ACHN (cell line): ENCODE measurements at regions not wholly inside any gene's neighbourhood (a gene's known extent, or its start where the extent isn't known, plus 50 kb on each side); places are given as distances from the start of the nearest gene placed in this dataset.
A peak's percentile ranks its signal among the peaks of the same experiment; 100 is the strongest.

ENCODE experiments used
- DNase-seq: peaks from one replicate; pipeline ENCODE4 v3.0.0-alpha.2; 2015
- in situ Hi-C: cut with HindIII; loops from 2 replicates; pipeline ENCODE4 v1.10.0; 2017; ENCODE audit warnings: low sequenced_read_pairs, low pct_ligation_motif_present, low pct_unique_long_range_greater_than_20kb

DNA sequence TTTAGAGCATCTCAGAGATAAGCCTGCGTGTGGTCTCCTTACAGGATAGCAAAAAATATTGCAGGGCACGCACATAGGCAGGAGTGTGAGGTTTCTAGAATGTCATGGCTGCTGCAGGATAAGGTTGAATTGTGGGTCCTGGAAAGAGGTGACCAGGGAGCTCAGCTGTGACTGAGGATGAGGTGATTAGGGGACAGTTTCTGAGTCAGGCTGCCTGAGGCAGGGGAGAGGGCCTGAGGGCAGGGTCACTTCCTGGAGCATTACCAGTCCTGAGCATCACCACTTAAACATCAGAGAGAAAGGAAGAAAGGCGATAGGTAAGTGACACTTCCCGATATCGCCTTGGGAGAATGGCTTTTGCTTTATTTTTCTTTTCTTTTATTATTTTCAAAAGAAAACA lies 813.8 kb downstream of the TUSC7 start:
- in situ Hi-C loops = no loop called here
- no peak for DNase-seq

GRCh38 chr3:117524890-117525289 lies 815.3 kb downstream of the TUSC7 start:
- in situ Hi-C loops = no loop called here
- peak; percentile 44 for DNase-seq

DNA sequence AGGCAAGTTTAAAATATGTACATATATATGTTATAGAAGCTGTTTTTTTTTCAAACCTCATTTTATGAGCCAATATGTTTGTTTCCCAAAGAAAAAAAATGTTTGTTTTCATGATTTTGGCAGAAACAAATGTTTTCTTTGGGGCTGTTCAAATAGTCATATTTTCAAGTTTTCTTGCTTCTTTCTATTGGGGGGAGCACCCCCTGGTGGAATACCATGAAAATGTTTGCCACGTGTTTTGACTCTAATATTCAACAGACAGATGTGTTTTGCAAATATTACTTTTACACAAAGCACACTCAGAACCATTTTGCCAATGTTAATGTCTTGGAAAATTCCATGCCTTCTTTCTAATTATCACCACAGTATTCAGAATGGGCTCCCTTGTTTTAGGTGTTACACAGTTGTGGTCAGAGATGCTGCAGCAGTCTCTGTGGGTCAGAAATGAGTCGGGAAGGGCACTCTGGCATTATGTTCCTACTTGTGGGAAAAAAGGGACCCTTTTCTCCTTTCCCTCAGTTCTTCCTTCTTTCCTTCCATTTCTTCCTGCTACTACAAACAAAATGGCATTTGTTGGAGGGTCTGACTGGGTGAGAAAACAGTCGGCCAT lies 817.0 kb downstream of the TUSC7 start:
- DNase-seq = peak; percentile 40
- in situ Hi-C loops = no loop called here

DNA sequence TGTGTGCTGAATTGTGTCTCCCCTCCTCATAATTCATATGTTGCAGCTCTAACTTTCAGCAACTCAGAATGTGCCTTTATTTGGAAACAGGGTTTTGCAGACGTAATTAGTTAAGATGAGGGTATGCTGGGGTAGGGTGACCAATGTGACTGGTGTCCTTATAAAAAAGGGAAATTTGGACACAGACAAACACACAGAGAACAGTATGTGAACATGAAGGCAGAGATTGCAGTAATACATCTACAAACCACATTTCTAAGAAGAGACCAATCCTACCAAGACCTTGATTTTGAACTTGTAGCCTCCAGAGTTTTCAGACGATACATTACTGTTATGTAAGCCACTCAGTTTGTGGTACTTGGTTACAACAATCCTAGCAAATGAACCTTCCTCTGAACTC lies 817.8 kb downstream of the TUSC7 start:
- in situ Hi-C loops = no loop called here
- no peak for DNase-seq

DNA sequence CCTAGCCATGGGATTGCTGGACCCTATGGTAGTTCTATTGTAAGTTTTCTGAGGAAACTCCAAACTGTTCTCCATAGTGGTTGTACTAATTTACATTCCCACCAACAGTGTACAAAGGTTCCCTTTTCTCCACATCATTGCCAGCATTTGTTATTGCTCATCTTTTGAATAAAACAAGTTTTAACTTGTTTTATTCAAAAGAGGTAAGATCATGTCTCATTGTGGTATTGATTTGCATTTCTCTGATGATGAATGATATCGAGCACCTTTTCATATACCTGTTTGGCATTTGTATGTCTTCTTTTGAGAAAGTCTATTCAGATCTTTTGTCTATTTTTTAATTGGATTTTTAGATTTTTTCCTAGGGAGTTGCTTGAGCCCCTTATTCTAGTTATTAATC lies 819.1 kb downstream of the TUSC7 start:
- no peak for DNase-seq
- in situ Hi-C loops = no loop called here

- in situ Hi-C loops = no loop called here
- no peak for DNase-seq
Measured at GRCh38 chr3:117531078-117531767, 821.6 kb downstream of the TUSC7 start.

DNA sequence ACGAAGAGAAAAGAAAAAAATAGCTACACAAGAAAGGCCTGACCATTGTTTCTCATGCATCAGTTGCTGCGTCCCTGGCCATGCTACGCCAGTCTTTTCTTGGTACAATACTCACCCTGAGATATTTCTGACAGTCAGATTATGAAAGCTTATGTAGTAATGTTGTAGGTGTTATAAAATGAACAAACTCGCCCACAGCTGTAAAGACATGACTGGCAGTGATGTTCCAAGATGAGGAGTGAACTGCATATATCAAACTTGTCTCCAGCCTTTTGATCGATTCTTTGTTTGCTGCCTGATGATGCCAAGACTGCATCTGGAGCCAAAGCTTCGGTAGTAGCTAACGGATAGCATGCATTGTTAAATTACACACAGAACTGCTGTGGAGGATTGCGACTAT lies 822.7 kb downstream of the TUSC7 start:
- DNase-seq = no peak
- in situ Hi-C loops = no loop called here

- in situ Hi-C loops = no loop called here
- no peak for DNase-seq
Measured at GRCh38 chr3:117534138-117534537, 824.6 kb downstream of the TUSC7 start.

DNA sequence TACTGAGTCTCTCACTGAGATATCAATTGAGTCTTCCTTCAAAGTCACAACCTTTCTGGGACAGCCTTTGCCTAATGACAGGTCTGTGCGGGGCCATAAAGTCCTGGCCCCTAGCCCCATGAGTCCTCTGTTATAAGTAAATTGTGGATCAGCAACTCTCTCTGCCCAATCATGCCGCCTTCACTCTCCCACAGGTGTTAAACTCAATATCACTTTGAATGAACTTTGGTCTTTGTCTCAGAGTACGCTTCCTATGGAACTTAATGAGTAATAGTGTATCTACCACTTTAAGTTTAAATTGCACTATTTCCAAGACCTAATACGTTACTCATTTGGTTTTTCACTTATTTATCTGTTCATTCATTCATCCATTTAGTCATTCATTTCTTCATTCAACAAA lies 826.4 kb downstream of the TUSC7 start:
- in situ Hi-C loops = no loop called here
- DNase-seq = no peak

DNA sequence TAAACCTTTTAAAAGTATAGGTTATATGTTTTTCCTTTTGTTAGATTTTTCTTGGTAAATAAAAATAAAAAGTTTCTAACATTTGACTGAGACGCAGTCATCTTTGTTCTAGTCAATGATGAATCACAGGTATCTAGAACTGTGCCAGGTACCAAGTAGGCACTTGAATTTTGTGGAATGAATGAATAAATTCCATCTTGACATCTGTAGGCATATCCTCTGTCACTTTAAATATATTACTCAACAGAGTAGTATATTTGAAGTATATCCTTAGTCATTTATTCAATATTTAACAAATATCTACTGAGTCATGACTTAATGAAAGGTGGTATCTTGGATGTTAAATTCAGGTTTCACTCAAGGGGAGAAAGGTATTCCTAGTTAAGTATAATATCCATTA lies 828.4 kb downstream of the TUSC7 start:
- in situ Hi-C loops = no loop called here
- no peak for DNase-seq

DNA sequence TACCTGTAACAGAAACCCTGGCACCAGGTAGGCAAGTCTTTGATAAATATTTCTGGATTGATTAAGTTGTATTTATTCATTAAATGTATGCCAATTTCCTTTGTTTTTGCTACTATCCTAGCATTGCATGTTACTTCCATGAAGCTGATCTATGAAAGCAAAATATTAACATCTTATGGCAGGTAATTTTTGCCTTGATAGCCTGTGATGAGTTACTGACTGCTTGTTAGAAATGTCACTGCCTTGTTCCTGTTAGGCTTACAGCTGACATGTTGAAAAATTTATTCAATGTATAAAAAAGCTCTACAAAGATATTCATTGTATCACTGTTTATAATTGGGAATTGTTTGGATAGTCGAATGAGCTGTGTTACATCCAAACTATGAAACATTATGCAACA lies 830.1 kb downstream of the TUSC7 start:
- in situ Hi-C loops = no loop called here

GRCh38 chr3:117540597-117540996 lies 831.0 kb downstream of the TUSC7 start:
- DNase-seq = peak; percentile 19
- in situ Hi-C loops = no loop called here

More for the DNA sequence above, 830.1 kb downstream of the TUSC7 start:
- no peak for DNase-seq

DNA sequence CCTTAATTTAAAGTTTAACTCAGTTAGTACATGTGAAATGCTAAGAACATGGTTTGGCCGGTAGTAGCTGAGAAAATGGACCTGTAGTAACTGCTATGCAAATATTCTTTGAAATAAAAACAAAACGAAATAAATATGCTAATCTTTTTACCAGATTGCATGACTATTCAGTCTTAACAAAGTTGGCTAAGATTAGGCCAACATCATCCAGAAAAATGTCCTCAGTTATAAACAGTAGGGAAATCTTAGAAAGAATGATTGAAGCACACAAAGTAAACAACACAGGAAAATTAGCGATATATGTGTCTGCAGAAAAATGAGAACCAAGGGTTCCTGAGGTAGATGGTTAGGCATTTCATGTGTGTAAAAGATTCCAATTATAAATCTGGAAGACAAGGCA lies 832.1 kb downstream of the TUSC7 start:
- in situ Hi-C loops = no loop called here
- DNase-seq = no peak

DNA sequence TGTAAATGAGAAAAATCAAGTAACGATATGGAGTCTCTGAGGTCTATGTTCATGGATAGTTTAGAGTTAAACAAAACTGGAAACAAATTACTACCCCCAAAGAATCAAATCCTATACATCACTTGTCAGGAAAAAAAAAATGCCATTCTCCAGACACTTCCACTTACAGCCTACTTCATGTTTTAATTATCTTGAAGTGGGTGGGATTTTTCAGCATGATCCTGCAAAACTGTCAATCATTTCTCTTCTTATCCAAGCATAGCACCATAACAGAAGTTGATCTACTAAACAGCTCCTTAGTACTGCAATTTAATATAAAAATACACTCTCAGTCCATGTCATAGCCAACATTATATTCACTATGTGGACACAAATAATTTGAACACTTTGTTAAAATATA lies 833.9 kb downstream of the TUSC7 start:
- DNase-seq = no peak
- in situ Hi-C loops = no loop called here

- DNase-seq = no peak
- in situ Hi-C loops = no loop called here
Measured at GRCh38 chr3:117545484-117545883, 835.9 kb downstream of the TUSC7 start.

DNA sequence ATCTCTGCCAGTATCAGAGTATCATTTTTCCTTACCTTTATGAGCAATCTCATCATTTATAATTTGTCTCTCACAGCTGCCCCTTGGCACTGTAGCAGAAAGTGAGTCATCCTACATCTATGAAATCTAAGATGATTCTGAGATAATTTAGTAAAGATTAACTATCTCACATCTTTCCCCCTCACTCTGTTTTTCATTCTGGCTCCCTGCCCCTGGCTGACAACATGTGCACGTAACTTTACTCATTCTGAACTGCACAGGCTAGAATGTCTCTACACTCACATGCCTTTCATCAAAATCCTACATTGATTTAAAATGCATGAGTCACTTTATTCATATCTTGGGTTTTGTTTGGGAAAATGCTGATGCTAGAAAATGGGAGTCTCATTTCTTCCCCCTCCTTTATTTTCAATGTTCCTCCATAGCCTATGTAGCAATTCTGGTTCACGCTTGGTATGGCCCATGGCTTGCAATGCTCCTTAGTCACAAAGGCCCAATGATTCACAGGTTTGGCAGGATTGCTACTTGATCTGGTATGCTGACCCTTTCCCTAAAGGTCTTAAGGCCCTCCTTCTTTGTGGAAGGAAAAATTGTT lies 838.5 kb downstream of the TUSC7 start:
- in situ Hi-C loops = no loop called here
- DNase-seq = peak; percentile 96

DNA sequence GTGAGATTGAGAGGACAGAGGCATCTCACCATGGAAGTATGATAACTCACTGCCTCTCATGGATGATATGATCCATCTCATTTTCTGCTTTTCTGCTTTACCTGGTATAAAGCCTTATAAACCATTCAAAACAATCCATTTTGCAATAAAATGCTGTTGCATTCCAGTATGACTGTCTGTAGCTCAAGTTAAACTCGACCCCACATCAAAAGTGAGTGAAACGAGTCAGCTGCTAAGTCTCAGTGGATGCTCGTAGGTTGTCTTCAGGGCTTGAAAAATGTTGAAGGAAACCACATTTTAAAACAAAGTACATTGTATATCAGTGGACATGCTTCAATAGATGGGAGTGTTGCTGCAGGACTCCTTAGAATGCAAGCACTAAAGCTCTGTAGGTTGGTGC lies 839.0 kb downstream of the TUSC7 start:
- in situ Hi-C loops = no loop called here
- peak; percentile 45 for DNase-seq

DNA sequence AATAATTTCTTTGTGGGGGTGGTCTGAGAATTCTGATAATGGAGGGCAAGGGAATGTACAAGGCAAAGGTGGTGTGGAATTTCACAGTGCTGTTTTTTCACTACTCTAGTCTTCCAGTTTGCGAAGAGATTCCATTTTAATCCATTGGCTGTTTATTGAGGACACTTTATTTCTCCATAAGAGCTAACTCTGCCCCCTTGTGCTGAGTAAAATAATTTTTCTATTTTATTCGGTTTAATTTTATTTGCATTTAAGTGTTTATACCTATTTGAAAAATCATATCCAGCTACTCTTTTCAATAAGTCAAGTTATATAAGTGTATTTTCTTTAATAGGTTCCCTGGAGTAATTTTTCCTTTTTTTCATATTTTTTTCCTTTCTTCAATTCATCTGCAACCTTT lies 840.1 kb downstream of the TUSC7 start:
- peak; percentile 38 for DNase-seq

GRCh38 chr3:117550766-117551165 lies 841.2 kb downstream of the TUSC7 start:
- in situ Hi-C loops = no loop called here
- DNase-seq = no peak

More for the DNA sequence above, 840.1 kb downstream of the TUSC7 start:
- in situ Hi-C loops = no loop called here

GRCh38 chr3:117553461-117553860 lies 843.9 kb downstream of the TUSC7 start:
- DNase-seq = peak; percentile 53

More at GRCh38 chr3:117553461-117553860, 843.9 kb downstream of the TUSC7 start:
- in situ Hi-C loops = no loop called here
